GM12878 (cell line): ENCODE measurements at regions not wholly inside any gene's neighbourhood (a gene's known extent, or its start where the extent isn't known, plus 50 kb on each side); places are given as distances from the start of the nearest gene placed in this dataset.

Experiments
- ATAC-seq: fragments of 200-7000 bp; cut with Tn5 transposase; 3 replicates; pipeline ENCODE4 v1.9.1; 2020; ENCODE audit warnings: mild to moderate bottlenecking, moderate library complexity
- BruUV-seq: library from RNA; stranded (reverse); fragments of 400-500 nt; replicated peaks from 2 replicates; lab custom pipeline; 2021; lab: Mats Ljungman, UMichigan
- CTCF ChIA-PET: fragments of 300-600 bp; sonication (Branson Sonifier 250); formaldehyde crosslinking; extraction: SDS; loops from one replicate; lab custom pipeline; 2021; ENCODE audit warnings: inconsistent platforms; lab: Yijun Ruan, JAX
- POLR2A ChIA-PET: fragments of 350-600 bp; formaldehyde crosslinking; extraction: SDS; loops from one replicate; lab custom pipeline; 2021; ENCODE audit warnings: inconsistent platforms; lab: Charles Lee
- RAD21 ChIA-PET: fragments of 300-600 bp; sonication (Branson Sonifier 250); formaldehyde crosslinking; loops from one replicate; lab custom pipeline; 2023; ENCODE audit warnings: antibody characterized with exemption; ENCODE audit not compliant: unreplicated experiment; lab: Charles Lee
- SMC1A ChIA-PET: fragments of 300-600 bp; sonication (Branson Sonifier 250); formaldehyde crosslinking; loops from one replicate; lab custom pipeline; 2023; ENCODE audit not compliant: unreplicated experiment, uncharacterized antibody; lab: Charles Lee
- DNase-seq: peaks from one replicate; pipeline ENCODE4 v3.0.0-alpha.2; 2011; ENCODE audit warnings: low read depth, low spot score
- FAIRE-seq: peaks from 3 replicates; lab custom pipeline; 2011; peaks lifted over from hg19 to GRCh38; lab: Jason Lieb, UNC
- H2AFZ ChIP-seq: 2 replicates; pipeline ENCODE4 v1.6.0; 2011; ENCODE audit warnings: low read depth, low read length, control low read depth; ENCODE audit not compliant: control insufficient read depth
- H3K27ac ChIP-seq: 2 replicates; pipeline ENCODE4 v1.5.1; 2011; ENCODE audit warnings: control low read depth; ENCODE audit not compliant: control insufficient read depth, insufficient read depth
- H3K27me3 ChIP-seq, 2 experiments: replicated peaks in 1 of 2; 2 replicates each; pipeline versions ENCODE4 v1.6.0 to v1.6.1; 2011; ENCODE audit warnings: low read length in 1 of 2; ENCODE audit not compliant: control insufficient read depth in 2 of 2, insufficient read depth in 2 of 2
- H3K36me3 ChIP-seq, 2 experiments: 2 replicates each; pipeline ENCODE4 v1.5.1; 2011; ENCODE audit warnings: low read length in 1 of 2; ENCODE audit not compliant: control insufficient read depth in 2 of 2, insufficient read depth in 2 of 2
- H3K4me1 ChIP-seq: 2 replicates; pipeline ENCODE4 v1.6.1; 2011; ENCODE audit warnings: mild to moderate bottlenecking, low read length, moderate library complexity, mixed read lengths; ENCODE audit not compliant: control insufficient read depth, insufficient read depth
- H3K4me2 ChIP-seq: 2 replicates; pipeline ENCODE4 v1.6.0; 2011; ENCODE audit warnings: control low read depth; ENCODE audit not compliant: control insufficient read depth, insufficient read depth
- H3K4me3 ChIP-seq: fragments of 200-600 bp; sonication (generic); 2 replicates; pipeline ENCODE4 v1.5.1; 2016
- H3K79me2 ChIP-seq: 2 replicates; pipeline ENCODE4 v1.6.0; 2011; ENCODE audit warnings: low read length; ENCODE audit not compliant: control insufficient read depth, insufficient read depth
- H3K9ac ChIP-seq: 2 replicates; pipeline ENCODE4 v1.8.0; 2011; ENCODE audit warnings: low read length, control low read depth, mixed read lengths; ENCODE audit not compliant: control insufficient read depth, insufficient read depth
- H3K9me3 ChIP-seq: replicated peaks from 3 replicates; pipeline ENCODE4 v1.5.1; 2011; ENCODE audit warnings: mild to moderate bottlenecking, low read length; ENCODE audit not compliant: control insufficient read depth, insufficient read depth
- H4K20me1 ChIP-seq: 2 replicates; pipeline ENCODE4 v1.6.0; 2011; ENCODE audit not compliant: control insufficient read depth, insufficient read depth
- CBX5 ChIP-seq: sonication (generic); IDR thresholded peaks from 2 replicates; pipeline ENCODE4 v1.6.1; 2016; ENCODE audit warnings: low read depth, moderate library complexity, mild to moderate bottlenecking, inconsistent platforms
- CTCF ChIP-seq, 3 experiments: IDR thresholded peaks in 2 of 3; conservative IDR thresholded peaks in 1 of 3; 2 replicates each; pipeline ENCODE4 v1.5.1; 2011; ENCODE audit warnings: low read depth in 3 of 3, low read length in 3 of 3, mild to moderate bottlenecking in 3 of 3, control low read depth in 2 of 3, moderate library complexity in 2 of 3, inconsistent platforms in 1 of 3, mixed read lengths in 1 of 3; ENCODE audit not compliant: control insufficient read depth in 2 of 3, insufficient read depth in 1 of 3; ENCODE audit errors: extremely low read depth in 1 of 3
- EP300 ChIP-seq, 2 experiments: fragments of 150-350 bp in 1 of 2; IDR thresholded peaks; 2 replicates each; pipeline ENCODE4 v1.6.1; 2011 to 2012; ENCODE audit warnings: low read depth in 2 of 2, low read length in 2 of 2, borderline replicate concordance in 1 of 2, improper control_type of control experiment in 1 of 2, inconsistent platforms in 1 of 2; ENCODE audit not compliant: control insufficient read depth in 1 of 2
- ETV6 ChIP-seq, 2 experiments: fragments of 450-650 bp in 1 of 2; IDR thresholded peaks in 1 of 2; conservative IDR thresholded peaks in 1 of 2; 2 replicates each; pipeline ENCODE4 v1.6.1; 2014; ENCODE audit warnings: antibody characterized with exemption in 1 of 2, borderline replicate concordance in 1 of 2, low read depth in 1 of 2, mild to moderate bottlenecking in 1 of 2, moderate library complexity in 1 of 2
- EZH2 ChIP-seq: IDR thresholded peaks from 2 replicates; pipeline ENCODE4 v1.6.1; 2012; ENCODE audit warnings: low read depth, mild to moderate bottlenecking, control low read depth, inconsistent platforms, low read length, borderline replicate concordance; ENCODE audit not compliant: control insufficient read depth
- FOXK2 ChIP-seq: fragments of 450-650 bp; IDR thresholded peaks from 2 replicates; pipeline ENCODE4 v1.6.1; 2017; ENCODE audit warnings: mild to moderate bottlenecking, moderate library complexity
- IRF5 ChIP-seq: fragments of 450-650 bp; IDR thresholded peaks from 2 replicates; pipeline ENCODE4 v1.6.1; 2017; ENCODE audit warnings: borderline replicate concordance
- NRF1 ChIP-seq: conservative IDR thresholded peaks from 2 replicates; pipeline ENCODE4 v1.6.1; 2011; ENCODE audit warnings: mild to moderate bottlenecking, low read depth, low read length, improper control_type of control experiment
- RCOR1 ChIP-seq: conservative IDR thresholded peaks from 2 replicates; pipeline ENCODE4 v1.6.1; 2012; ENCODE audit warnings: low read depth, low read length, improper control_type of control experiment
- ZNF217 ChIP-seq: fragments of 450-650 bp; IDR thresholded peaks from 2 replicates; pipeline ENCODE4 v1.6.1; 2017; ENCODE audit warnings: antibody characterized with exemption, mild to moderate bottlenecking
- WGBS: methylation state at CpG from one replicate; pipeline ENCODE4 v1.1.6; 2016; ENCODE audit warnings: low lambda C conversion rate; ENCODE audit not compliant: insufficient replicate concordance, insufficient coverage; ENCODE audit errors: missing lambda C conversion rate; 5-methylcytosine and 5-hydroxymethylcytosine counted together
- in situ Hi-C: fragments of 300-500 bp; cut with MboI; formaldehyde crosslinking; loops from 9 replicates; pipeline ENCODE4 v1.14.3; 2018; ENCODE audit warnings: mixed read lengths
- intact Hi-C: fragments of 100-400 bp; cut with micrococcal nuclease; formaldehyde crosslinking; loops from one replicate; pipeline ENCODE4 v1.14.2; 2022; ENCODE audit not compliant: unreplicated experiment

- Histone ChIP-seq H2AFZ (no peak overlapping the region), H3K27ac (no peak overlapping the region), H4K20me1 (no peaks in the 10 kb centered on the region), H3K4me1 (no peaks in the 10 kb centered on the region), H3K4me2 (no peak overlapping the region), H3K36me3 (no peaks in the 10 kb centered on the region), H3K9ac (no peak overlapping the region), H3K4me3 (no peak overlapping the region), H3K9me3 (no peaks in the 10 kb centered on the region), H3K27me3 (no peaks in the 10 kb centered on the region), H3K79me2 (no peaks in the 10 kb centered on the region)
- RAD21 ChIA-PET = no interaction called here
- intact Hi-C loops (no loop called here), in situ Hi-C loops (no loop called here)
- no peak for FAIRE-seq
- POLR2A ChIA-PET = no interaction called here
- SMC1A ChIA-PET = no interaction called here
- 0% methylated on average over 4 of the region's 4 CpGs for WGBS
- DNase-seq = no peak
- no peak for ATAC-seq
- TF ChIP-seq EZH2 = no peak
- TF ChIP-seq FOXK2 = no peak
- no peak for TF ChIP-seq IRF5
- no peak for TF ChIP-seq EP300 (IDR thresholded peaks at IDR 0.05; ENCODE audit: borderline replicate concordance in 1 of 2, control insufficient read depth in 1 of 2, low read depth in 2 of 2, low read length in 2 of 2)
- TF ChIP-seq ETV6 (conservative IDR thresholded peaks at IDR 0.05 in 1 of 2, IDR thresholded peaks at IDR 0.05 in 1 of 2; ENCODE audit: borderline replicate concordance in 1 of 2, low read depth in 1 of 2) = no peak
- TF ChIP-seq ZNF217 = no peak
- TF ChIP-seq CBX5 = no peak
- TF ChIP-seq CTCF (IDR thresholded peaks at IDR 0.05 in 2 of 3, conservative IDR thresholded peaks at IDR 0.05 in 1 of 3; ENCODE audit: control insufficient read depth in 2 of 3, extremely low read depth in 1 of 3, insufficient read depth in 1 of 3, low read depth in 3 of 3, low read length in 3 of 3) = no peak
- TF ChIP-seq NRF1 = no peak
- no peak for TF ChIP-seq RCOR1
- no TSS peak for BruUV-seq
- CTCF ChIA-PET = no interaction called here
Measured at GRCh38 chr1:4164965-4165364, 264.9 kb upstream of the C1orf174 start.
